Pancreas (tissue), 10 donors: ENCODE measurements at regions not wholly inside any gene's neighbourhood (a gene's known extent, or its start where the extent isn't known, plus 50 kb on each side); places are given as distances from the start of the nearest gene placed in this dataset.

ENCODE experiments used
- ATAC-seq, 4 donors: fragments of 200-7000 bp; cut with Tn5 transposase; one replicate each; pipeline versions ENCODE4 v1.8.0 to v1.9.1; 2020; ENCODE audit warnings: mild to moderate bottlenecking in 4 of 4, moderate library complexity in 4 of 4
- DNase-seq, 6 donors: peaks; one replicate each; pipeline ENCODE4 v3.0.0-alpha.2; 2020
- FAIRE-seq: peaks from 2 replicates; lab custom pipeline; 2012; peaks lifted over from hg19 to GRCh38; lab: Jason Lieb, UNC
- H3K27ac ChIP-seq, 4 donors: fragments of 200-600 bp; sonication (generic); 1 replicate in 3 of 4; 2 replicates in 1 of 4; pipeline versions ENCODE4 v1.5.0 to v1.8.0; 2020
- H3K27me3 ChIP-seq, 4 donors: fragments of 200-600 bp; one replicate each; pipeline ENCODE4 v1.8.0; 2021
- H3K36me3 ChIP-seq, 3 donors: fragments of 200-600 bp; sonication (generic) in 1 of 3; one replicate each; pipeline versions ENCODE4 v1.5.0 to v1.8.0; 2020 to 2021
- H3K4me1 ChIP-seq, 3 donors: fragments of 200-600 bp; one replicate each; pipeline ENCODE4 v1.8.0; 2021
- H3K4me3 ChIP-seq, 4 donors: fragments of 200-600 bp; sonication (generic) in 2 of 4; one replicate each; pipeline versions ENCODE4 v1.5.0 to v1.8.0; 2020 to 2021
- H3K9me3 ChIP-seq, 4 donors: fragments of 200-600 bp; one replicate each; pipeline ENCODE4 v1.8.0; 2021
- WGBS, 2 donors: extraction: QIAGEN DNeasy Blood & Tissue Kit; methylation state at CpG; one replicate each; pipeline ENCODE4 v1.1.7; 2013; 5-methylcytosine and 5-hydroxymethylcytosine counted together
- intact Hi-C, 3 donors: fragments of 100-400 bp; cut with DNase I; formaldehyde crosslinking; loops; one replicate each; pipeline versions ENCODE4 v1.11.1 to v1.14.2; 2022
- TF ChIP-seq, protein P1 (sequence below), 4 donors: fragments of 200-600 bp; sonication (generic) in 3 of 4; IDR thresholded peaks; one replicate each; pipeline versions ENCODE4 v1.5.0 to v1.8.0; 2021; ENCODE audit warnings: antibody characterized with exemption in 4 of 4
- donor health status: healthy with polysubstance abuse.
- donor health status: DM: no; HTN: no; CAD: no; lungs with moderate emphysema.
- donor health status: DM: no; HTN: no; CAD: no.
- donor health status: control.
- donor health status: control.
- donor health status: Bipolar disorder and iron deficiency.
- donor health status: DM: yes; HTN: yes; CAD: no.
- donor health status: DM: no; HTN: no; CAD: no.
- donor health status: DM: no; HTN: no; CAD: no.
- donor health status: DM: yes; HTN: yes; CAD: no.

- WGBS, 2 donors = 80 to 88% methylated on average over 14 of the region's 14 CpGs
- Histone ChIP-seq H3K27ac (no peak overlapping the region), H3K36me3 (no peaks in the 10 kb centered on the region), H3K4me1 (no peaks in the 10 kb centered on the region), H3K4me3 (no peak overlapping the region), H3K27me3 (no peaks in the 10 kb centered on the region), H3K9me3 (no peaks in the 10 kb centered on the region)
- intact Hi-C loops = no loop called here
- TF ChIP-seq, protein P1, sequence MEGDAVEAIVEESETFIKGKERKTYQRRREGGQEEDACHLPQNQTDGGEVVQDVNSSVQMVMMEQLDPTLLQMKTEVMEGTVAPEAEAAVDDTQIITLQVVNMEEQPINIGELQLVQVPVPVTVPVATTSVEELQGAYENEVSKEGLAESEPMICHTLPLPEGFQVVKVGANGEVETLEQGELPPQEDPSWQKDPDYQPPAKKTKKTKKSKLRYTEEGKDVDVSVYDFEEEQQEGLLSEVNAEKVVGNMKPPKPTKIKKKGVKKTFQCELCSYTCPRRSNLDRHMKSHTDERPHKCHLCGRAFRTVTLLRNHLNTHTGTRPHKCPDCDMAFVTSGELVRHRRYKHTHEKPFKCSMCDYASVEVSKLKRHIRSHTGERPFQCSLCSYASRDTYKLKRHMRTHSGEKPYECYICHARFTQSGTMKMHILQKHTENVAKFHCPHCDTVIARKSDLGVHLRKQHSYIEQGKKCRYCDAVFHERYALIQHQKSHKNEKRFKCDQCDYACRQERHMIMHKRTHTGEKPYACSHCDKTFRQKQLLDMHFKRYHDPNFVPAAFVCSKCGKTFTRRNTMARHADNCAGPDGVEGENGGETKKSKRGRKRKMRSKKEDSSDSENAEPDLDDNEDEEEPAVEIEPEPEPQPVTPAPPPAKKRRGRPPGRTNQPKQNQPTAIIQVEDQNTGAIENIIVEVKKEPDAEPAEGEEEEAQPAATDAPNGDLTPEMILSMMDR (IDR thresholded peaks at IDR 0.05) = no peak
- DNase-seq = no peak
- no peak for FAIRE-seq
- no peak for ATAC-seq
Observed at GRCh38 chr15:49793943-49794342, 173.1 kb downstream of the DTWD1 start.

DNA sequence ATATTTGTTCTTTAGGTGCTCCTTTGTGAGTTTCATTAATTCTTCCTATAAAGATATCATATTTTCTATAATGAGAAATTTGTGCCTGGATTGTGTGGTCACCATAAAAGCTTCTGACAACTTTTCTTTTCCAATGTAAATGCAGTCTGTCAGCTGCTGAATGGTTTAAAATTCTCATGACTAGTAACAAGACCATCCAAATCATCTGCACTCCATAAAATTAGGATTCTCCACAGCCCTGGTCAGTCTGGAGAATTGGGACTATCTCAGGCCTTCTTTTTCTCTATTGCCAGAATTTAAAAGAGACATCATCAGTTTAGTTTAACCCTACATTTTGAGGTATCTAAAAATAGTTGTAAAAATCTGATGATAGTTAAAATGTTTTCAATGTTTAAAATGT is 180.9 kb downstream of the DTWD1 start:
- Histone ChIP-seq H3K27ac (no peak overlapping the region), H3K4me3 (no peak overlapping the region), H3K36me3 (no peaks in the 10 kb centered on the region), H3K4me1 (no peaks in the 10 kb centered on the region), H3K9me3 (no peaks in the 10 kb centered on the region), H3K27me3 (no peaks in the 10 kb centered on the region)
- intact Hi-C loops = no loop called here
- TF ChIP-seq, protein P1 (IDR thresholded peaks at IDR 0.05) = no peak
- DNase-seq = no peak
- no peak for ATAC-seq
- FAIRE-seq = no peak
